ENCODE measurements at regions not wholly inside any gene's neighbourhood (a gene's known extent, or its start where the extent isn't known, plus 50 kb on each side); places are given as distances from the start of the nearest gene placed in this dataset.

DNA sequence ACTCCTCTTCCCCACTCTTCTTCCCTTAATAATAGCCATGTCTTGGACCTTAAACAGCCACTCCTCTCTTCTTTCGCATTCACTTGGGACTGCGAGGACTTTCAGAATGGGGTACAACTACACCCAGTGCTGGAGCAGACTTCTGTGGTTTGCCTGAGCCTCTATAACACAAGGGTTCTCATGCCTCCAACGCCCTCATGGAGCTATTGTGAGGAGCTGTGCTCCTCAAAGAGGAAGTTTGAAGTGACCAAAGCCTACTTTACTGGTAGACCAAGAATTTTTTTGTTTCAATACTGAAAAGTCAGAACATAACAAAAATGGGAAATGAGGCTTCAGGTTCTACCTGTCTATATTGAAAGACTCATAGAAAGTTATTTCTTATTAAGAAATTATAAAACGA, 316.4 kb downstream of the PIK3R1 start:
- H3K27ac Mint-ChIP-seq, result no peak overlapping the region
- peaks cover 2% of the 10 kb centered on the region for H3K27me3 Mint-ChIP-seq (ENCODE audit: insufficient read depth, low read depth, poor library complexity)
- peaks cover 11% of the 10 kb centered on the region for H3K9me3 Mint-ChIP-seq
- no peak for DNase-seq (ENCODE audit: low spot score)
- TF ChIP-seq, protein P1, sequence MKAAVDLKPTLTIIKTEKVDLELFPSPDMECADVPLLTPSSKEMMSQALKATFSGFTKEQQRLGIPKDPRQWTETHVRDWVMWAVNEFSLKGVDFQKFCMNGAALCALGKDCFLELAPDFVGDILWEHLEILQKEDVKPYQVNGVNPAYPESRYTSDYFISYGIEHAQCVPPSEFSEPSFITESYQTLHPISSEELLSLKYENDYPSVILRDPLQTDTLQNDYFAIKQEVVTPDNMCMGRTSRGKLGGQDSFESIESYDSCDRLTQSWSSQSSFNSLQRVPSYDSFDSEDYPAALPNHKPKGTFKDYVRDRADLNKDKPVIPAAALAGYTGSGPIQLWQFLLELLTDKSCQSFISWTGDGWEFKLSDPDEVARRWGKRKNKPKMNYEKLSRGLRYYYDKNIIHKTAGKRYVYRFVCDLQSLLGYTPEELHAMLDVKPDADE (IDR thresholded peaks at IDR 0.05), result no peak
- TF ChIP-seq POLR2AphosphoS5 (IDR thresholded peaks at IDR 0.05; ENCODE audit: low read depth) (no peak), ZNF331 (CRISPR knock-in tag; IDR thresholded peaks at IDR 0.05; ENCODE audit: low read depth) (no peak)
- TF ChIP-seq, protein P2, sequence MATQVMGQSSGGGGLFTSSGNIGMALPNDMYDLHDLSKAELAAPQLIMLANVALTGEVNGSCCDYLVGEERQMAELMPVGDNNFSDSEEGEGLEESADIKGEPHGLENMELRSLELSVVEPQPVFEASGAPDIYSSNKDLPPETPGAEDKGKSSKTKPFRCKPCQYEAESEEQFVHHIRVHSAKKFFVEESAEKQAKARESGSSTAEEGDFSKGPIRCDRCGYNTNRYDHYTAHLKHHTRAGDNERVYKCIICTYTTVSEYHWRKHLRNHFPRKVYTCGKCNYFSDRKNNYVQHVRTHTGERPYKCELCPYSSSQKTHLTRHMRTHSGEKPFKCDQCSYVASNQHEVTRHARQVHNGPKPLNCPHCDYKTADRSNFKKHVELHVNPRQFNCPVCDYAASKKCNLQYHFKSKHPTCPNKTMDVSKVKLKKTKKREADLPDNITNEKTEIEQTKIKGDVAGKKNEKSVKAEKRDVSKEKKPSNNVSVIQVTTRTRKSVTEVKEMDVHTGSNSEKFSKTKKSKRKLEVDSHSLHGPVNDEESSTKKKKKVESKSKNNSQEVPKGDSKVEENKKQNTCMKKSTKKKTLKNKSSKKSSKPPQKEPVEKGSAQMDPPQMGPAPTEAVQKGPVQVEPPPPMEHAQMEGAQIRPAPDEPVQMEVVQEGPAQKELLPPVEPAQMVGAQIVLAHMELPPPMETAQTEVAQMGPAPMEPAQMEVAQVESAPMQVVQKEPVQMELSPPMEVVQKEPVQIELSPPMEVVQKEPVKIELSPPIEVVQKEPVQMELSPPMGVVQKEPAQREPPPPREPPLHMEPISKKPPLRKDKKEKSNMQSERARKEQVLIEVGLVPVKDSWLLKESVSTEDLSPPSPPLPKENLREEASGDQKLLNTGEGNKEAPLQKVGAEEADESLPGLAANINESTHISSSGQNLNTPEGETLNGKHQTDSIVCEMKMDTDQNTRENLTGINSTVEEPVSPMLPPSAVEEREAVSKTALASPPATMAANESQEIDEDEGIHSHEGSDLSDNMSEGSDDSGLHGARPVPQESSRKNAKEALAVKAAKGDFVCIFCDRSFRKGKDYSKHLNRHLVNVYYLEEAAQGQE (IDR thresholded peaks at IDR 0.05; ENCODE audit: unreplicated experiment), result no peak
- Histone ChIP-seq H3K4me3 (no peak overlapping the region), H3K9me2 (ENCODE audit: insufficient read depth) (peaks cover 16% of the 10 kb centered on the region; the same call in 1 of the 2 replicates), H3F3A (replicated peaks; ENCODE audit: low read depth) (no peaks in the 10 kb centered on the region), H4K20me1 (replicated peaks; ENCODE audit: insufficient read depth) (no peaks in the 10 kb centered on the region), H3K4me1 (ENCODE audit: insufficient read depth) (peaks cover 26% of the 10 kb centered on the region), H2AFZ (no peak overlapping the region), H3K4me2 (no peak overlapping the region), H3K27ac (ENCODE audit: low read depth) (no peak overlapping the region), H3K27me3 (ENCODE audit: insufficient read depth) (no peaks in the 10 kb centered on the region), H3K36me3 (ENCODE audit: insufficient read depth) (no peaks in the 10 kb centered on the region), H3K79me2 (replicated peaks; ENCODE audit: insufficient read depth) (no peaks in the 10 kb centered on the region)
- ATAC-seq, result no peak
- peaks cover 8% of the 10 kb centered on the region; the same call in 2 of the 3 replicates for H3K36me3 Mint-ChIP-seq (ENCODE audit: low read depth)
- H3K4me1 Mint-ChIP-seq, result peaks cover 33% of the 10 kb centered on the region
- no peak overlapping the region for H3K4me3 Mint-ChIP-seq

DNA sequence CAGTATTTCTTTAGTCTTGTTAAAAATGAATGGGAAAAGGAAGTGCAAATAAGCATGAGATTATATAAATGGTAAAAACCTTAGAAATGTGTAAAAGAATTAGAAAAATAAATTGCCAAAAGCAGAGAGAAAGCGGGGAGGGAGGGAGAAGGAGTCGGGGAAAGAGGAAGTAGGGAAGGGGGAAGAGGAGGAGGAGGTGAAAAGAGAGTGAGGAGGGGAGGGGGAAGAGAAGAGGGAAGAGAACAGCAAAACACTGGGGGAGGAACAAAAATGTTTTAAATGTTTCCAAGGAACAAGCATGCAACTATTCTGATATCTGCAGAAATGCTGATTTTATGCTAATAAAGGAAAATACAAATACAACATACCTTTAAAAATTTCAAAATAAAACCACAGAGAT, 317.5 kb downstream of the PIK3R1 start:
- Histone ChIP-seq H3F3A (replicated peaks; ENCODE audit: low read depth) (no peaks in the 10 kb centered on the region), H3K36me3 (ENCODE audit: insufficient read depth) (no peaks in the 10 kb centered on the region), H3K4me2 (no peak overlapping the region), H2AFZ (no peak overlapping the region), H3K4me3 (no peak overlapping the region), H4K20me1 (replicated peaks; ENCODE audit: insufficient read depth) (no peaks in the 10 kb centered on the region), H3K4me1 (ENCODE audit: insufficient read depth) (peaks cover 26% of the 10 kb centered on the region), H3K27ac (ENCODE audit: low read depth) (no peak overlapping the region; the same call in 1 of the 2 replicates), H3K27me3 (ENCODE audit: insufficient read depth) (no peaks in the 10 kb centered on the region), H3K9me2 (ENCODE audit: insufficient read depth) (peaks cover 16% of the 10 kb centered on the region; the same call in 1 of the 2 replicates), H3K79me2 (replicated peaks; ENCODE audit: insufficient read depth) (no peaks in the 10 kb centered on the region)
- ATAC-seq (no peak), DNase-seq (ENCODE audit: low spot score) (no peak)
- peaks cover 2% of the 10 kb centered on the region for H3K27me3 Mint-ChIP-seq (ENCODE audit: insufficient read depth, low read depth, poor library complexity)
- peaks cover 5% of the 10 kb centered on the region; the same call in 2 of the 3 replicates for H3K9me3 Mint-ChIP-seq
- TF ChIP-seq, protein P3, sequence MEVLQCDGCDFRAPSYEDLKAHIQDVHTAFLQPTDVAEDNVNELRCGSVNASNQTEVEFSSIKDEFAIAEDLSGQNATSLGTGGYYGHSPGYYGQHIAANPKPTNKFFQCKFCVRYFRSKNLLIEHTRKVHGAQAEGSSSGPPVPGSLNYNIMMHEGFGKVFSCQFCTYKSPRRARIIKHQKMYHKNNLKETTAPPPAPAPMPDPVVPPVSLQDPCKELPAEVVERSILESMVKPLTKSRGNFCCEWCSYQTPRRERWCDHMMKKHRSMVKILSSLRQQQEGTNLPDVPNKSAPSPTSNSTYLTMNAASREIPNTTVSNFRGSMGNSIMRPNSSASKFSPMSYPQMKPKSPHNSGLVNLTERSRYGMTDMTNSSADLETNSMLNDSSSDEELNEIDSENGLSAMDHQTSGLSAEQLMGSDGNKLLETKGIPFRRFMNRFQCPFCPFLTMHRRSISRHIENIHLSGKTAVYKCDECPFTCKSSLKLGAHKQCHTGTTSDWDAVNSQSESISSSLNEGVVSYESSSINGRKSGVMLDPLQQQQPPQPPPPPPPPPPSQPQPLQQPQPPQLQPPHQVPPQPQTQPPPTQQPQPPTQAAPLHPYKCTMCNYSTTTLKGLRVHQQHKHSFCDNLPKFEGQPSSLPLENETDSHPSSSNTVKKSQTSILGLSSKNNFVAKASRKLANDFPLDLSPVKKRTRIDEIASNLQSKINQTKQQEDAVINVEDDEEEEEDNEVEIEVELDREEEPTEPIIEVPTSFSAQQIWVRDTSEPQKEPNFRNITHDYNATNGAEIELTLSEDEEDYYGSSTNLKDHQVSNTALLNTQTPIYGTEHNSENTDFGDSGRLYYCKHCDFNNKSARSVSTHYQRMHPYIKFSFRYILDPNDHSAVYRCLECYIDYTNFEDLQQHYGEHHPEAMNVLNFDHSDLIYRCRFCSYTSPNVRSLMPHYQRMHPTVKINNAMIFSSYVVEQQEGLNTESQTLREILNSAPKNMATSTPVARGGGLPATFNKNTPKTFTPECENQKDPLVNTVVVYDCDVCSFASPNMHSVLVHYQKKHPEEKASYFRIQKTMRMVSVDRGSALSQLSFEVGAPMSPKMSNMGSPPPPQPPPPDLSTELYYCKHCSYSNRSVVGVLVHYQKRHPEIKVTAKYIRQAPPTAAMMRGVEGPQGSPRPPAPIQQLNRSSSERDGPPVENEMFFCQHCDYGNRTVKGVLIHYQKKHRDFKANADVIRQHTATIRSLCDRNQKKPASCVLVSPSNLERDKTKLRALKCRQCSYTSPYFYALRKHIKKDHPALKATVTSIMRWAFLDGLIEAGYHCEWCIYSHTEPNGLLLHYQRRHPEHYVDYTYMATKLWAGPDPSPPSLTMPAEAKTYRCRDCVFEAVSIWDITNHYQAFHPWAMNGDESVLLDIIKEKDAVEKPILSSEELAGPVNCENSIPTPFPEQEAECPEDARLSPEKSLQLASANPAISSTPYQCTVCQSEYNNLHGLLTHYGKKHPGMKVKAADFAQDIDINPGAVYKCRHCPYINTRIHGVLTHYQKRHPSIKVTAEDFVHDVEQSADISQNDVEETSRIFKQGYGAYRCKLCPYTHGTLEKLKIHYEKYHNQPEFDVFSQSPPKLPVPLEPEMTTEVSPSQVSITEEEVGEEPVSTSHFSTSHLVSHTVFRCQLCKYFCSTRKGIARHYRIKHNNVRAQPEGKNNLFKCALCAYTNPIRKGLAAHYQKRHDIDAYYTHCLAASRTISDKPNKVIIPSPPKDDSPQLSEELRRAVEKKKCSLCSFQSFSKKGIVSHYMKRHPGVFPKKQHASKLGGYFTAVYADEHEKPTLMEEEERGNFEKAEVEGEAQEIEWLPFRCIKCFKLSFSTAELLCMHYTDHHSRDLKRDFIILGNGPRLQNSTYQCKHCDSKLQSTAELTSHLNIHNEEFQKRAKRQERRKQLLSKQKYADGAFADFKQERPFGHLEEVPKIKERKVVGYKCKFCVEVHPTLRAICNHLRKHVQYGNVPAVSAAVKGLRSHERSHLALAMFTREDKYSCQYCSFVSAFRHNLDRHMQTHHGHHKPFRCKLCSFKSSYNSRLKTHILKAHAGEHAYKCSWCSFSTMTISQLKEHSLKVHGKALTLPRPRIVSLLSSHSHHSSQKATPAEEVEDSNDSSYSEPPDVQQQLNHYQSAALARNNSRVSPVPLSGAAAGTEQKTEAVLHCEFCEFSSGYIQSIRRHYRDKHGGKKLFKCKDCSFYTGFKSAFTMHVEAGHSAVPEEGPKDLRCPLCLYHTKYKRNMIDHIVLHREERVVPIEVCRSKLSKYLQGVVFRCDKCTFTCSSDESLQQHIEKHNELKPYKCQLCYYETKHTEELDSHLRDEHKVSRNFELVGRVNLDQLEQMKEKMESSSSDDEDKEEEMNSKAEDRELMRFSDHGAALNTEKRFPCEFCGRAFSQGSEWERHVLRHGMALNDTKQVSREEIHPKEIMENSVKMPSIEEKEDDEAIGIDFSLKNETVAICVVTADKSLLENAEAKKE (CRISPR knock-in tag; IDR thresholded peaks at IDR 0.05), result no peak
- TF ChIP-seq, protein P4, sequence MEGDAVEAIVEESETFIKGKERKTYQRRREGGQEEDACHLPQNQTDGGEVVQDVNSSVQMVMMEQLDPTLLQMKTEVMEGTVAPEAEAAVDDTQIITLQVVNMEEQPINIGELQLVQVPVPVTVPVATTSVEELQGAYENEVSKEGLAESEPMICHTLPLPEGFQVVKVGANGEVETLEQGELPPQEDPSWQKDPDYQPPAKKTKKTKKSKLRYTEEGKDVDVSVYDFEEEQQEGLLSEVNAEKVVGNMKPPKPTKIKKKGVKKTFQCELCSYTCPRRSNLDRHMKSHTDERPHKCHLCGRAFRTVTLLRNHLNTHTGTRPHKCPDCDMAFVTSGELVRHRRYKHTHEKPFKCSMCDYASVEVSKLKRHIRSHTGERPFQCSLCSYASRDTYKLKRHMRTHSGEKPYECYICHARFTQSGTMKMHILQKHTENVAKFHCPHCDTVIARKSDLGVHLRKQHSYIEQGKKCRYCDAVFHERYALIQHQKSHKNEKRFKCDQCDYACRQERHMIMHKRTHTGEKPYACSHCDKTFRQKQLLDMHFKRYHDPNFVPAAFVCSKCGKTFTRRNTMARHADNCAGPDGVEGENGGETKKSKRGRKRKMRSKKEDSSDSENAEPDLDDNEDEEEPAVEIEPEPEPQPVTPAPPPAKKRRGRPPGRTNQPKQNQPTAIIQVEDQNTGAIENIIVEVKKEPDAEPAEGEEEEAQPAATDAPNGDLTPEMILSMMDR (conservative IDR thresholded peaks at IDR 0.05; ENCODE audit: low read depth in 2 of 2), result no peak
- TF ChIP-seq POLR2AphosphoS5 (IDR thresholded peaks at IDR 0.05; ENCODE audit: low read depth), result no peak
- peaks cover 33% of the 10 kb centered on the region for H3K4me1 Mint-ChIP-seq
- no peak overlapping the region for H3K27ac Mint-ChIP-seq
- peaks cover 3% of the 10 kb centered on the region; the same call in 2 of the 3 replicates for H3K36me3 Mint-ChIP-seq (ENCODE audit: low read depth)
- no peak overlapping the region for H3K4me3 Mint-ChIP-seq

Data from GM23338 (cell line).